ENCODE measurements at regions not wholly inside any gene's neighbourhood (a gene's known extent, or its start where the extent isn't known, plus 50 kb on each side); places are given as distances from the start of the nearest gene placed in this dataset.

DNA sequence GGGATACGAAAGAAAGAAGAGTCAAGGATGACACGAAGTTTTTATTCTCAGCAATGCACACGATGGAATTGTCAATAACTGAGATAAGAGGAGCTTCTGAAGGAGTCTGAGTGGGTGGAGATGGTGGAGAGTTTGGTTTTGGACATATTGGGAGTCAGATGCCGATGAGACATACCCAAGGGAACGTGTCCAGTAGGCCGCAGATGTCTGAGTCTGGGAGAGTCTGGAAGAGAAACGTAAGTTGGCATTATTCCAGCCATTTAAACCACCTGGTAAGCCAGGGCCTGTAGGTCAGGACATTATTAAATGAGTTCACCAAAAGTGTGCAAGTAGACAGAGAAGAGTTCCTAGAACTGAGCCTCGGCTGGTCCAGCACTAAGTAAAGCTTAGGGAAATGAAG, 478.3 kb upstream of the CDH5 start:
- Histone ChIP-seq H3K27me3 (ENCODE audit: control insufficient read depth, insufficient read depth, low read length, poor library complexity, severe bottlenecking) (no peaks in the 10 kb centered on the region), H3K9me3 (ENCODE audit: control insufficient read depth, low read length) (no peaks in the 10 kb centered on the region), H3K9ac (ENCODE audit: extremely low read depth, low read length, poor library complexity, severe bottlenecking) (no peak overlapping the region), H3K36me3 (ENCODE audit: control insufficient read depth, insufficient read depth, low read length) (no peaks in the 10 kb centered on the region), H3K4me1 (ENCODE audit: control insufficient read depth, insufficient read depth, low read length) (no peaks in the 10 kb centered on the region), H3K27ac (ENCODE audit: low read depth, low read length) (no peak overlapping the region), H3K4me3 (ENCODE audit: low read length) (no peak overlapping the region)
- H3K4me3 Mint-ChIP-seq: no peak overlapping the region
- WGBS, 2 experiments (ENCODE audit: insufficient coverage in 1 of 2, insufficient read length in 1 of 2): 86 to 98% methylated on average over 4 to 8 of the region's 8 CpGs
- peaks cover 7% of the 10 kb centered on the region for H3K4me1 Mint-ChIP-seq
- H3K9me3 Mint-ChIP-seq: no peaks in the 10 kb centered on the region
- DNase-seq: no peak
- H3K27me3 Mint-ChIP-seq (ENCODE audit: insufficient read depth): peaks cover 3% of the 10 kb centered on the region
- TF ChIP-seq, protein P1, sequence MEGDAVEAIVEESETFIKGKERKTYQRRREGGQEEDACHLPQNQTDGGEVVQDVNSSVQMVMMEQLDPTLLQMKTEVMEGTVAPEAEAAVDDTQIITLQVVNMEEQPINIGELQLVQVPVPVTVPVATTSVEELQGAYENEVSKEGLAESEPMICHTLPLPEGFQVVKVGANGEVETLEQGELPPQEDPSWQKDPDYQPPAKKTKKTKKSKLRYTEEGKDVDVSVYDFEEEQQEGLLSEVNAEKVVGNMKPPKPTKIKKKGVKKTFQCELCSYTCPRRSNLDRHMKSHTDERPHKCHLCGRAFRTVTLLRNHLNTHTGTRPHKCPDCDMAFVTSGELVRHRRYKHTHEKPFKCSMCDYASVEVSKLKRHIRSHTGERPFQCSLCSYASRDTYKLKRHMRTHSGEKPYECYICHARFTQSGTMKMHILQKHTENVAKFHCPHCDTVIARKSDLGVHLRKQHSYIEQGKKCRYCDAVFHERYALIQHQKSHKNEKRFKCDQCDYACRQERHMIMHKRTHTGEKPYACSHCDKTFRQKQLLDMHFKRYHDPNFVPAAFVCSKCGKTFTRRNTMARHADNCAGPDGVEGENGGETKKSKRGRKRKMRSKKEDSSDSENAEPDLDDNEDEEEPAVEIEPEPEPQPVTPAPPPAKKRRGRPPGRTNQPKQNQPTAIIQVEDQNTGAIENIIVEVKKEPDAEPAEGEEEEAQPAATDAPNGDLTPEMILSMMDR (conservative IDR thresholded peaks at IDR 0.05): no peak
- H3K36me3 Mint-ChIP-seq (ENCODE audit: low read depth): no peaks in the 10 kb centered on the region
- H3K27ac Mint-ChIP-seq: no peak overlapping the region

DNA sequence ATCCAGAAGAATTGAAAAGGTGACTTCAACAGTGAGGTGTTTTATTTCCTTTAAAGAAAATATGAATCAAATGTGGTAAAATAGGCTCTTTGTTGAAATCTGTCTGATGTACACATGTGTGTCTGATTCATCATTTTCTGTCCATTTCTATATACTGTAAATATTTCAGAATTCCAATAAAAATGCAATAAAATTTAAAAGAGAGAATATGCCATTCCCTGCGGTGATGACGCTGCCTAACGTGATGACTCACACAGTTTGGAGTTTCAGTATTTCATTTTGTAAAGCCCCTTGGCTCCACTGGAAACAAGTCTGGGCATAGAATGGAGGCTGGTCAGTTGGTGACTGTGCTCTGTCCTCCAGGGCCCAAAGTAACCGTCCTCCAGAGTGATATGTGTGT, 482.5 kb upstream of the CDH5 start:
- Histone ChIP-seq H3K4me3 (ENCODE audit: low read length) (no peak overlapping the region), H3K27me3 (ENCODE audit: control insufficient read depth, insufficient read depth, low read length, poor library complexity, severe bottlenecking) (no peaks in the 10 kb centered on the region), H3K27ac (ENCODE audit: low read depth, low read length) (no peak overlapping the region), H3K4me1 (ENCODE audit: control insufficient read depth, insufficient read depth, low read length) (no peaks in the 10 kb centered on the region), H3K36me3 (ENCODE audit: control insufficient read depth, insufficient read depth, low read length) (no peaks in the 10 kb centered on the region), H3K9me3 (ENCODE audit: control insufficient read depth, low read length) (no peaks in the 10 kb centered on the region), H3K9ac (ENCODE audit: extremely low read depth, low read length, poor library complexity, severe bottlenecking) (no peak overlapping the region)
- Mint-ChIP-seq H3K27ac (no peak overlapping the region), H3K27me3 (ENCODE audit: insufficient read depth) (peaks cover 3% of the 10 kb centered on the region), H3K4me3 (no peak overlapping the region), H3K36me3 (ENCODE audit: low read depth) (no peaks in the 10 kb centered on the region), H3K4me1 (no peaks in the 10 kb centered on the region), H3K9me3 (no peaks in the 10 kb centered on the region)
- WGBS, 2 experiments (ENCODE audit: insufficient coverage in 1 of 2, insufficient read length in 1 of 2): 93 to 94% methylated on average over 3 to 4 of the region's 4 CpGs
- no peak for DNase-seq
- TF ChIP-seq, protein P1 (conservative IDR thresholded peaks at IDR 0.05): no peak

DNA sequence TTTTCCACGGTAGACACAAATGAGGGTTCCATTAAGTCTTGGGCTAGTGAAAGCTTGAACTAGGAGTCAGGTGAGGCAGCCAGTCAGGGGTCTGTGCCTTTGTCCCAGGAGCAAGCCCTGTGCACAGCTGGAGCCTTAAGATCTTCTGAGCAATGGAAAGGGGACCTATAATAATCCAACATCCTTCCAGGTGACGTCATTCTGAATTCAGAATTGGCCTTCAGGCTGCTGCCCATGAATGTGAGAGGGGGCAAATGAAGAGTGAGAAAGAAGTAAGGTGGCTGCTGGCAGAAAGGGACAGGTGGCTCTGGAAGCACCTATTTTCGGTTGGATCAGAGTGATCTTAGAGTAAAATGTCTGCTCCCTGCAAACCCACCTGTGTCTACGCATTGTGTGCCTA, 488.1 kb upstream of the CDH5 start:
- WGBS, 2 experiments (ENCODE audit: insufficient coverage in 1 of 2, insufficient read length in 1 of 2): 90 to 100% methylated on average over 2 to 4 of the region's 4 CpGs
- Mint-ChIP-seq H3K4me3 (no peak overlapping the region), H3K4me1 (peaks cover 17% of the 10 kb centered on the region), H3K27me3 (ENCODE audit: insufficient read depth) (peaks cover 7% of the 10 kb centered on the region), H3K36me3 (ENCODE audit: low read depth) (no peaks in the 10 kb centered on the region), H3K27ac (no peak overlapping the region), H3K9me3 (no peaks in the 10 kb centered on the region)
- H3K4me3 ChIP-seq (ENCODE audit: low read length): no peak overlapping the region
- H3K36me3 ChIP-seq (ENCODE audit: control insufficient read depth, insufficient read depth, low read length): no peaks in the 10 kb centered on the region
- no peaks in the 10 kb centered on the region for H3K27me3 ChIP-seq (ENCODE audit: control insufficient read depth, insufficient read depth, low read length, poor library complexity, severe bottlenecking)
- TF ChIP-seq, protein P1 (conservative IDR thresholded peaks at IDR 0.05): no peak
- H3K27ac ChIP-seq (ENCODE audit: low read depth, low read length): no peak overlapping the region
- H3K9me3 ChIP-seq (ENCODE audit: control insufficient read depth, low read length): no peaks in the 10 kb centered on the region
- H3K4me1 ChIP-seq (ENCODE audit: control insufficient read depth, insufficient read depth, low read length): peaks cover 8% of the 10 kb centered on the region
- no peak for DNase-seq
- peak overlapping the region; percentile 26 for H3K9ac ChIP-seq (ENCODE audit: extremely low read depth, low read length, poor library complexity, severe bottlenecking)

Data from endodermal cell (in vitro differentiated cells).